ENCODE measurements at regions not wholly inside any gene's neighbourhood (a gene's known extent, or its start where the extent isn't known, plus 50 kb on each side); places are given as distances from the start of the nearest gene placed in this dataset.

- no peak for DNase-seq
Observed at GRCh38 chr2:220240641-220241040, 613.2 kb downstream of the SLC4A3 start.

GRCh38 chr2:220241423-220241822, 614.0 kb downstream of the SLC4A3 start:
- DNase-seq: no peak

GRCh38 chr2:220243571-220243970, 616.1 kb downstream of the SLC4A3 start:
- no peak for DNase-seq

GRCh38 chr2:220246386-220246785, 619.0 kb downstream of the SLC4A3 start:
- DNase-seq: no peak

GRCh38 chr2:220247588-220248350, 620.3 kb downstream of the SLC4A3 start:
- DNase-seq: no peak

- no peak for DNase-seq
Observed at GRCh38 chr2:220259662-220260061, 632.2 kb downstream of the SLC4A3 start.

- no peak for DNase-seq
Observed at GRCh38 chr2:220263300-220263699, 635.9 kb downstream of the SLC4A3 start.

GRCh38 chr2:220269367-220269766, 641.9 kb downstream of the SLC4A3 start:
- no peak for DNase-seq

- DNase-seq: no peak
Observed at GRCh38 chr2:220270481-220271070, 643.1 kb downstream of the SLC4A3 start.

GRCh38 chr2:220272656-220273055, 645.2 kb downstream of the SLC4A3 start:
- DNase-seq: no peak

GRCh38 chr2:220273082-220273481, 645.7 kb downstream of the SLC4A3 start:
- DNase-seq: no peak

- DNase-seq: no peak
Observed at GRCh38 chr2:220275454-220275853, 648.0 kb downstream of the SLC4A3 start.

- no peak for DNase-seq
Observed at GRCh38 chr2:220276741-220277444, 649.5 kb downstream of the SLC4A3 start.

GRCh38 chr2:220277445-220277975, 650.1 kb downstream of the SLC4A3 start:
- DNase-seq: no peak

- no peak for DNase-seq
Observed at GRCh38 chr2:220278022-220278421, 650.6 kb downstream of the SLC4A3 start.

GRCh38 chr2:220279372-220279771, 651.9 kb downstream of the SLC4A3 start:
- DNase-seq: no peak

- DNase-seq: no peak
Observed at GRCh38 chr2:220279840-220280239, 652.4 kb downstream of the SLC4A3 start.

- DNase-seq: no peak
Observed at GRCh38 chr2:220280736-220281135, 653.3 kb downstream of the SLC4A3 start.

- DNase-seq: no peak
Observed at GRCh38 chr2:220281771-220282170, 654.3 kb downstream of the SLC4A3 start.

- DNase-seq: no peak
Observed at GRCh38 chr2:220282236-220282635, 654.8 kb downstream of the SLC4A3 start.

- no peak for DNase-seq
Observed at GRCh38 chr2:220293966-220294365, 666.5 kb downstream of the SLC4A3 start.

- DNase-seq: no peak
Observed at GRCh38 chr2:220296174-220296573, 668.7 kb downstream of the SLC4A3 start.

GRCh38 chr2:220297093-220297492, 669.7 kb downstream of the SLC4A3 start:
- no peak for DNase-seq

- no peak for DNase-seq
Observed at GRCh38 chr2:220300806-220301205, 673.4 kb downstream of the SLC4A3 start.
